Mammary epithelial cell (primary cell): ENCODE measurements at regions not wholly inside any gene's neighbourhood (a gene's known extent, or its start where the extent isn't known, plus 50 kb on each side); places are given as distances from the start of the nearest gene placed in this dataset.
"Not testable (repeated sequence)": the region's sequence is repeated elsewhere in the genome, so short reads cannot be mapped to it uniquely, and the experiment has no call there.

ENCODE experiments used
- CTCF ChIP-seq, 2 donors: IDR thresholded peaks in 1 of 2; conservative IDR thresholded peaks in 1 of 2; 2 replicates each; pipeline ENCODE4 v1.5.1; 2011 to 2012; ENCODE audit warnings: inconsistent platforms in 2 of 2, low read length in 2 of 2, mild to moderate bottlenecking in 2 of 2, control low read depth in 1 of 2, low read depth in 1 of 2; ENCODE audit not compliant: insufficient read depth in 1 of 2; ENCODE audit errors: extremely low read depth in 1 of 2
- EZH2 ChIP-seq: IDR thresholded peaks from 2 replicates; pipeline ENCODE4 v1.6.1; 2012; ENCODE audit warnings: low read length, inconsistent platforms, borderline replicate concordance

GRCh38 chr16:16561532-16561931 lies 182.6 kb downstream of the NPIPA7 start:
- not testable (repeated sequence) for TF ChIP-seq CTCF (conservative IDR thresholded peaks at IDR 0.05 in 1 of 2, IDR thresholded peaks at IDR 0.05 in 1 of 2; ENCODE audit: extremely low read depth in 1 of 2, insufficient read depth in 1 of 2, low read depth in 1 of 2, low read length in 2 of 2); EZH2
